ENCODE measurements at regions not wholly inside any gene's neighbourhood (a gene's known extent, or its start where the extent isn't known, plus 50 kb on each side); places are given as distances from the start of the nearest gene placed in this dataset.

DNA sequence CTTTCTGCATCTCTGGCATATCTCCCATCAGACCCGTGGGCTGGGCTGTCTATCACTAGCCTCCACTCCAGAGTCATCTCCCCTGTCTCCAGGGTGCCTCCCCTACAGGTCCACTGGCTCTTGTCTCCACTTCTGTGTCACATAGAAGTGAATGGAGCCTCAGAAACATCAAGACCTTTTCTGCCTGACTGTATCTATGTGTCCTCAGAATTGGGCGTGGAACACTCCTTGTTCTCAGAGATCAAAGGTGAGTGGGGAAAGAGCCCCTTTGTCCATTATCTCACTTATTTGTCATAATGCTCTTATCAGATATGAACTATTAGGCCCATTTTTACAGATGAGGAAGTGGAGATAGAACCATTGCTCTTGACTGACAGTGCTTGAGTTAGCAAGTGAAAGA is 211.0 kb downstream of the CYRIA start (continued):
- TF ChIP-seq, protein P1, sequence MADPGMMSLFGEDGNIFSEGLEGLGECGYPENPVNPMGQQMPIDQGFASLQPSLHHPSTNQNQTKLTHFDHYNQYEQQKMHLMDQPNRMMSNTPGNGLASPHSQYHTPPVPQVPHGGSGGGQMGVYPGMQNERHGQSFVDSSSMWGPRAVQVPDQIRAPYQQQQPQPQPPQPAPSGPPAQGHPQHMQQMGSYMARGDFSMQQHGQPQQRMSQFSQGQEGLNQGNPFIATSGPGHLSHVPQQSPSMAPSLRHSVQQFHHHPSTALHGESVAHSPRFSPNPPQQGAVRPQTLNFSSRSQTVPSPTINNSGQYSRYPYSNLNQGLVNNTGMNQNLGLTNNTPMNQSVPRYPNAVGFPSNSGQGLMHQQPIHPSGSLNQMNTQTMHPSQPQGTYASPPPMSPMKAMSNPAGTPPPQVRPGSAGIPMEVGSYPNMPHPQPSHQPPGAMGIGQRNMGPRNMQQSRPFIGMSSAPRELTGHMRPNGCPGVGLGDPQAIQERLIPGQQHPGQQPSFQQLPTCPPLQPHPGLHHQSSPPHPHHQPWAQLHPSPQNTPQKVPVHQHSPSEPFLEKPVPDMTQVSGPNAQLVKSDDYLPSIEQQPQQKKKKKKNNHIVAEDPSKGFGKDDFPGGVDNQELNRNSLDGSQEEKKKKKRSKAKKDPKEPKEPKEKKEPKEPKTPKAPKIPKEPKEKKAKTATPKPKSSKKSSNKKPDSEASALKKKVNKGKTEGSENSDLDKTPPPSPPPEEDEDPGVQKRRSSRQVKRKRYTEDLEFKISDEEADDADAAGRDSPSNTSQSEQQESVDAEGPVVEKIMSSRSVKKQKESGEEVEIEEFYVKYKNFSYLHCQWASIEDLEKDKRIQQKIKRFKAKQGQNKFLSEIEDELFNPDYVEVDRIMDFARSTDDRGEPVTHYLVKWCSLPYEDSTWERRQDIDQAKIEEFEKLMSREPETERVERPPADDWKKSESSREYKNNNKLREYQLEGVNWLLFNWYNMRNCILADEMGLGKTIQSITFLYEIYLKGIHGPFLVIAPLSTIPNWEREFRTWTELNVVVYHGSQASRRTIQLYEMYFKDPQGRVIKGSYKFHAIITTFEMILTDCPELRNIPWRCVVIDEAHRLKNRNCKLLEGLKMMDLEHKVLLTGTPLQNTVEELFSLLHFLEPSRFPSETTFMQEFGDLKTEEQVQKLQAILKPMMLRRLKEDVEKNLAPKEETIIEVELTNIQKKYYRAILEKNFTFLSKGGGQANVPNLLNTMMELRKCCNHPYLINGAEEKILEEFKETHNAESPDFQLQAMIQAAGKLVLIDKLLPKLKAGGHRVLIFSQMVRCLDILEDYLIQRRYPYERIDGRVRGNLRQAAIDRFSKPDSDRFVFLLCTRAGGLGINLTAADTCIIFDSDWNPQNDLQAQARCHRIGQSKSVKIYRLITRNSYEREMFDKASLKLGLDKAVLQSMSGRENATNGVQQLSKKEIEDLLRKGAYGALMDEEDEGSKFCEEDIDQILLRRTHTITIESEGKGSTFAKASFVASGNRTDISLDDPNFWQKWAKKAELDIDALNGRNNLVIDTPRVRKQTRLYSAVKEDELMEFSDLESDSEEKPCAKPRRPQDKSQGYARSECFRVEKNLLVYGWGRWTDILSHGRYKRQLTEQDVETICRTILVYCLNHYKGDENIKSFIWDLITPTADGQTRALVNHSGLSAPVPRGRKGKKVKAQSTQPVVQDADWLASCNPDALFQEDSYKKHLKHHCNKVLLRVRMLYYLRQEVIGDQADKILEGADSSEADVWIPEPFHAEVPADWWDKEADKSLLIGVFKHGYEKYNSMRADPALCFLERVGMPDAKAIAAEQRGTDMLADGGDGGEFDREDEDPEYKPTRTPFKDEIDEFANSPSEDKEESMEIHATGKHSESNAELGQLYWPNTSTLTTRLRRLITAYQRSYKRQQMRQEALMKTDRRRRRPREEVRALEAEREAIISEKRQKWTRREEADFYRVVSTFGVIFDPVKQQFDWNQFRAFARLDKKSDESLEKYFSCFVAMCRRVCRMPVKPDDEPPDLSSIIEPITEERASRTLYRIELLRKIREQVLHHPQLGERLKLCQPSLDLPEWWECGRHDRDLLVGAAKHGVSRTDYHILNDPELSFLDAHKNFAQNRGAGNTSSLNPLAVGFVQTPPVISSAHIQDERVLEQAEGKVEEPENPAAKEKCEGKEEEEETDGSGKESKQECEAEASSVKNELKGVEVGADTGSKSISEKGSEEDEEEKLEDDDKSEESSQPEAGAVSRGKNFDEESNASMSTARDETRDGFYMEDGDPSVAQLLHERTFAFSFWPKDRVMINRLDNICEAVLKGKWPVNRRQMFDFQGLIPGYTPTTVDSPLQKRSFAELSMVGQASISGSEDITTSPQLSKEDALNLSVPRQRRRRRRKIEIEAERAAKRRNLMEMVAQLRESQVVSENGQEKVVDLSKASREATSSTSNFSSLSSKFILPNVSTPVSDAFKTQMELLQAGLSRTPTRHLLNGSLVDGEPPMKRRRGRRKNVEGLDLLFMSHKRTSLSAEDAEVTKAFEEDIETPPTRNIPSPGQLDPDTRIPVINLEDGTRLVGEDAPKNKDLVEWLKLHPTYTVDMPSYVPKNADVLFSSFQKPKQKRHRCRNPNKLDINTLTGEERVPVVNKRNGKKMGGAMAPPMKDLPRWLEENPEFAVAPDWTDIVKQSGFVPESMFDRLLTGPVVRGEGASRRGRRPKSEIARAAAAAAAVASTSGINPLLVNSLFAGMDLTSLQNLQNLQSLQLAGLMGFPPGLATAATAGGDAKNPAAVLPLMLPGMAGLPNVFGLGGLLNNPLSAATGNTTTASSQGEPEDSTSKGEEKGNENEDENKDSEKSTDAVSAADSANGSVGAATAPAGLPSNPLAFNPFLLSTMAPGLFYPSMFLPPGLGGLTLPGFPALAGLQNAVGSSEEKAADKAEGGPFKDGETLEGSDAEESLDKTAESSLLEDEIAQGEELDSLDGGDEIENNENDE (IDR thresholded peaks at IDR 0.05; ENCODE audit: insufficient replicate concordance, low read length) = no peak
- no peak for TF ChIP-seq EZH2 (IDR thresholded peaks at IDR 0.05; ENCODE audit: low read depth, low read length, severe bottlenecking)
- TF ChIP-seq TAF7 (optimal IDR thresholded peaks at IDR 0.05; ENCODE audit: borderline replicate concordance, low read depth, low read length) = no peak
- TF ChIP-seq SRF (IDR thresholded peaks at IDR 0.05; ENCODE audit: low read depth, low read length) = no peak
- TF ChIP-seq KDM1A (IDR thresholded peaks at IDR 0.05; ENCODE audit: borderline replicate concordance, low read length) = no peak
- no peak for TF ChIP-seq EP300 (IDR thresholded peaks at IDR 0.05; ENCODE audit: borderline replicate concordance in 1 of 2, low read depth in 2 of 2, low read length in 2 of 2)
- TF ChIP-seq CREB1 (IDR thresholded peaks at IDR 0.05) = no peak
- TF ChIP-seq CEBPB (IDR thresholded peaks at IDR 0.05; ENCODE audit: low read depth, low read length) = no peak
- TF ChIP-seq RFX5 (IDR thresholded peaks at IDR 0.05; ENCODE audit: borderline replicate concordance, low read depth, low read length) = no peak
- TF ChIP-seq ASH2L (IDR thresholded peaks at IDR 0.05; ENCODE audit: low read length) = no peak
- no peak for TF ChIP-seq SP2 (IDR thresholded peaks at IDR 0.05; ENCODE audit: low read length)
- no peak for TF ChIP-seq CBX8 (IDR thresholded peaks at IDR 0.05; ENCODE audit: borderline replicate concordance, low read depth, low read length)
- TF ChIP-seq BCL11A (IDR thresholded peaks at IDR 0.05; ENCODE audit: low read depth in 2 of 2, low read length in 2 of 2) = no peak

All from H1 (cell line).